NCI-H526 (cell line): ENCODE measurements at regions not wholly inside any gene's neighbourhood (a gene's known extent, or its start where the extent isn't known, plus 50 kb on each side); places are given as distances from the start of the nearest gene placed in this dataset.

ENCODE experiments used
- DNase-seq, 2 experiments: peaks; one replicate each; lab custom pipeline; 2025; lab: John Stamatoyannopoulos, UW

- no peak for DNase-seq
Observed at GRCh38 chr17:6325051-6325450, 109.9 kb downstream of the AIPL1 start.

- DNase-seq = peak in 1 of 2 experiments; percentile 24
Observed at GRCh38 chr17:6323626-6324356, 111.1 kb downstream of the AIPL1 start.

DNA sequence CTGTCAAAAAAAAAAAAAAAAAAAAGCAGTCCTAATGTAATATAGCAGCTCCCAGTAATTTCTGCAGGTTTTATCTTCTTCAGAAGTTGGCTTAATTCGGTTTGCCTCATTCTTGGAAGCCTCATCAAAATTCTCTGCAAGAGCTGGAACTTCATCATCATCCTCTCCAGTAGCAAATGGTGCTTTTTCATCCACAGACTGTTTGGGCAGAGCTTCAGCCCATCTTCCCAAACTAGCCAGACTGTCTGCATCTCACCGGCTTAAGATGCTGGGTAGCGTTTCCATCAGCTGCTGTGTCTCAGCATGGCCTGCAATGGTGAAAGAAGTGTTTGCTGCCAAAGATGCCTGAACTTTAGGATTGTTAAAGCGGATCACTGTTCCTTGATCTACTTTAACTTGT lies 112.6 kb downstream of the AIPL1 start:
- no peak for DNase-seq

DNA sequence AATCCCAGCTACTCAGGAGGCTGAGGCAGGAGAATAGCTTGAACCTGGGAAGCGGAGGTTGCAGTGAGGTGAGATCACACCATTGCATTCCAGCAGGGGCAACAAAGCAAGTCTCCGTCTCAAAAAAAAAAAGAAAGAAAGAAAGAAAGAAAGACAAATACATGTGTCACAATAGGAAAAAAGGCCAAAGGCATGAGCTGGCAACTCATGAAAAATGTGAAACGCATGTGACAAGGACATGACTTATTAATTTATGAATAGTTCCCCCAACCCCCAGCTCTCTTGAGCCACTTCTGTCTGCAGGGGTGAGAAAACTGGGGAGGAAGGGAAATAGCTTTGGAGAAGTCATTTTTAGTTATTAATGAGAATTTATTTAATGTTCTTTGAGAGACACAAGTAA lies 120.6 kb downstream of the AIPL1 start:
- no peak for DNase-seq

DNA sequence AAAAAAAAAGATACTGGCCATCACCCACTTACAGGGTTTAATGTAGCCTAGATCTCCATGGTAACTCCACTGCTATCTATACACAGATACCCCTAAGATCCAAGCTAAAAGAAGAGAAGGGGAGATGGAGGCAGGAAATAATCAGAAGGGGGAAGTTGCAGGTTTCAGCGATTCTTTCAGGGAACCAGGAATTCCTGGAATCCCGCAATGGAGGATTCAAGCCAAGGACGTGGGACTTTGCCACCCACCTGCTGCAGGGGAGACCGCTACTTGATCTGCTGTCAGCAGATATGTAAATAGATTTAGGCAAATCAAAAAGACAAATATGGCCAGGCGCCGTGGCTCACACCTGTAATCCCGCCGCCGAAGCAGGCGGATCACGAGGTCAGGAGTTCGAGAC lies 121.1 kb downstream of the AIPL1 start:
- DNase-seq = peak; percentile 20 to 43

GRCh38 chr17:6306820-6307219 lies 128.1 kb downstream of the AIPL1 start:
- DNase-seq = no peak

DNA sequence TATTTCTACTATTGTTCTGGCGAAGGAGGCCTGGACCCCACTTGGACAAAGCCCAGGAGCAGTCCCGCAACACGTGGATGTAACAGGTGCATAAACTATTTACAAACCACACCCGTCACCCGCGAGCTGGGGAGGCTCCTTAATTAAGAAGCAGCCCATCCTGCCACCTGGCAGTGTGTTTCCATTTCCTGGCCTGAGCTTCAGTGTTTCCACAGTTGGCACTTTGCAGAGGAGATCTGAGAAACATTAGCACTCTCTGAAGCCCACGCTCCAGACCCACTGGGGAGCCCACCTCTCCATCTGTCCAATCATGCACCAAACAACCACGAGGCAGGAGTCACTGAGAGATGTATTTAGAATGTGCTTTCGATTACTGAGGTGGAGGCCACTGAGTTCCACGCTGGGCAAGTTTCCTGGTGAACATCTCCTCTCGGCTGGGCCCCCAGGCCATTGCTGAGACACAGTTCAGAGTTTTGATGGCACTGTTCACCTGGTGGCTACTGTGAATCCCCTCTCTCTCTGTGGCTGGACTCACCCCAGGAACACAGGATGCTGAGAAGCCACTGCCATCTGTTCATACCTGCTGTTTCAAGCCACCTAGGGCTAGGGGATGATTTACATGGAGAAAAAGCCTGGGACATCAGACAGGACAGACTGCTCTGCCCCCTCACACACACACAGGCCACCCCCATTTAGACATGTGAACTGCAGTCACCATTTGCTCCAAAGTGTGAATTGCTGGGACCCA lies 129.1 kb downstream of the AIPL1 start:
- no peak for DNase-seq

GRCh38 chr17:6304894-6305612 lies 129.9 kb downstream of the AIPL1 start:
- DNase-seq = no peak

GRCh38 chr17:6303664-6304063 lies 131.3 kb downstream of the AIPL1 start:
- no peak for DNase-seq

- no peak for DNase-seq
Observed at GRCh38 chr17:6299275-6299674, 135.6 kb downstream of the AIPL1 start.

DNA sequence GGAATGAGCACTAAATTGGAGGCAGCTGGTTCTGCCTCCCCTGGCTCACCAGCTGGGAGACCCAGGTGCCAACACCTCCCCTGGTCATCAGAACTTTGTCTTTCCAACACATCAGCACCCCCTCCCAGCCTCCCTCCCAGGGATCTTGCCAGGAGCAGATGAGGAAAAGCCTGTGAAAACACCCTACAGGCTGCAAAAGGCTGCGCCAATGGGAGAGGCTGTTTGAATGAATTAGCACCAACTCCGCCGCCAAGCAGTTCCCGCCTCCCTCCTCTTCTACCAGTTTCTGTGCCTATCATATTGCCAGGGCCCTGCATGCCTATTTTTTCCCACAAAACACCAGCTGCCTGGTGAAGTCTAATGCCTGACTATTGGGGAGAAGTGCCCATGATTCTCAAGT lies 137.0 kb downstream of the AIPL1 start:
- no peak for DNase-seq

DNA sequence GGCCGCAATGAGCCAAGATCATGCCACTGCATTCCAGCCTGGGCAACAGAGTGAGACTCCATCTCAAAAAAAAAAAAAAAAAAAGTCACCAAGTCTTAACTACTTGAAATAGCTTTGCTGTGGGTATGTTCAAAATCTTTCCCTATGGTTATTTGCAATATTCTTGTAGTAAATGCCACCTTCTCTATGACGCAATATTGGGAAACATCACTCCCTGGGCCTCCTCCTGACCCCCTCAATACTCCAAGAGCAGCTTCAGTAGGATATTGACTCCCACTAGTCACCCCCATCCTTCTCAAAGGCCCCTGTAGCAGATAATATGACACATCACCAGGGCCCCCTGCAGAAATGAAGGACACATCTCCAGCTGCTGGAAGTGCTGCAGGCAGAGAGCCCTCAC lies 137.8 kb downstream of the AIPL1 start:
- no peak for DNase-seq

DNA sequence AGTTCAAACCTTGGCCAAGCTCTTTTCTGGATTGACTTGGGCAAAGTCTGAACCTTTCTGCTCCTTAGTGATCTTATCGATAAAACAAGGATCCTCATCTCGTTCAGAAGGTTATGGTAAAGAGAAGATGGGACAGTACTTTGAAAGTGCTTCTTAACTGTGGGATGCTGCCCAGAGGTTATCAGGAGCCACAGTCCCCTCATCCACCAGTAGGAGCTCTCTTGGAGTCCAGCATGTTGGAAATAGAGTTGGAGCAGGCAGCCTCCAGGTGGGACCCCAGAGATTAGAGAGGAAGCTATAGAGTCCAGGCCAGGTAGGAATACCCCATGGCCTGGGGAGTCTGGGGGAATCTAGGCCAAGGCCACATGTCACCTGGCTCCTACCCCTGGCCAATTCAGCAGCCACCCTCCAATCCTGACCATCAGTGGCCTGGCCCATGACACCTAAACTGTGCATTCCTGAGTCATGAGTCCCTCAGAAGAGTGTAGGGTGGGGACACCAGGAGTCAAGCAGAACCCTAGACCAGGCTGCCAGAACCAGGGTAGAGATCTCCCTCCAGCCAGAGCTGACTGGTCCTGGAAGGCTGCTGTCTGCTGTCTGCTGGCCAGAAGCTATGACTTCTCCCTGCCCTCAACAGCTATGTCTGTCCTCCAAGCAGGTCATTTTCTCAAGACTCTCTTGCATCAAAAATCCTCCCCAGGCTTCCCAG lies 144.3 kb downstream of the AIPL1 start:
- DNase-seq = no peak

- no peak for DNase-seq
Observed at GRCh38 chr17:6286233-6286632, 148.7 kb downstream of the AIPL1 start.

GRCh38 chr17:6285486-6285885 lies 149.4 kb downstream of the AIPL1 start:
- no peak for DNase-seq

DNA sequence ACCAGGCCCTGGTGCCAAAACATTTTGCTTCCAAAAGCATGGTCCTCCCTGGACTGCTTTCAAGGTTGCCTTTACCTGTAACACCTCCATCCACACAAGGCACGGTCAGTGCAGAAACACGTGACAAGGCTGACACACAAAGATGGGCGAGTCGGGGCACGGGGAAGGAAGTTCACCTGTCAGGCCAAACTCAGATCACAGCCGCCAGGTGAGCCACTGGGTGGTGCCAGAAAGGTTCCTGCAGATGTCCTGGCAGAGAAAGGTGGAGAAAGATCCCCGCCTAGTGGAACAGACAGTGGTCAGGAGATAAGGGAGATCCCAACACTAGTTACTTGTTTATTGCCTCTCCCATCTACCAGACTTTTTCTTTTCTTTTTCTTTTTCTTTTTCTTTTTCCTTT lies 155.3 kb downstream of the AIPL1 start:
- peak; percentile 61 to 88 for DNase-seq

GRCh38 chr17:6278376-6278775 lies 156.5 kb downstream of the AIPL1 start:
- no peak for DNase-seq

DNA sequence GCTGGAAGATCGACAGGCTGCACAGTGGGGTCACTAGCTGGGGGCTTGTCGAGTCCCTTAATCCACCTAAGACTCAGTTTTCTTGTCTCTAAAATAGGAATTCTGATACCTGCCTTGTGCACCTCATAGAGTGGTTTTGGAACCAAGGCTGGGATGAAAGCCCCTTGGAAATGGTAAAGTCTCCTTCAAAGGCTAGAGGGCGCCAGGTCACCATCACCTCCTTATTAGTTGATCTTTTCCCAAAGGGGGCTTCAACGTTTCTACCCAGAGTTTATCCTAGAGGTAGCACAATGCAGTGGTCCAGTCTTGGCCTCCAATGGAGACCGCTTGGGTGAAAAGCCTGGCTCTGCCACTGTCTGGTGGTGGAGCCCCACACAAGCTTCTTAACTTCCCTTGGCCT lies 158.2 kb downstream of the AIPL1 start:
- DNase-seq = no peak

GRCh38 chr17:6274310-6274709 lies 160.6 kb downstream of the AIPL1 start:
- no peak for DNase-seq

GRCh38 chr17:6269478-6269877 lies 165.4 kb downstream of the AIPL1 start:
- DNase-seq = no peak

GRCh38 chr17:6261466-6261865 lies 173.5 kb downstream of the AIPL1 start:
- DNase-seq = no peak

GRCh38 chr17:6259899-6260298 lies 175.0 kb downstream of the AIPL1 start:
- DNase-seq = no peak
